ENCODE measurements at regions not wholly inside any gene's neighbourhood (a gene's known extent, or its start where the extent isn't known, plus 50 kb on each side); places are given as distances from the start of the nearest gene placed in this dataset.

DNA sequence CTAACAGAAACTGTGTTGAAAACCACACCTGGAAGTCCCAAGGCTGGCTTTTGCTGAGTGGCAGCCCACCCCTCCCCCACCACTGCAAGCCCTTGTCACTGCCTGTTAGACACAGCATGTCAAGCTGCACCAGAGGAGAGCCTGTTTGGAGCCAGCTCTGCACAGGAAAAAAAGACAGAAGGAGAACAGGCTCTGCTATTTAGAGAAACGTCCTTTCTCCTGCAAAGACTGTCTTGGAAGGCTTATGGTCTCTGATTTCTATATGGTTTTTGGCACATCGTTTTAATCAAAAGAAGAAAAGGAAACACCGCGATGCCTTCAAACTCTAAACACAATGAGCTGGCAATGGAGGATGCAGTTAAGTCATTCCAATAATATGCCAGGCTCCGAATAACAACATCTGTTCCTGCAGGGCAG lies 275.5 kb downstream of the MAP2K4 start:
- DNase-seq, result no peak

DNA sequence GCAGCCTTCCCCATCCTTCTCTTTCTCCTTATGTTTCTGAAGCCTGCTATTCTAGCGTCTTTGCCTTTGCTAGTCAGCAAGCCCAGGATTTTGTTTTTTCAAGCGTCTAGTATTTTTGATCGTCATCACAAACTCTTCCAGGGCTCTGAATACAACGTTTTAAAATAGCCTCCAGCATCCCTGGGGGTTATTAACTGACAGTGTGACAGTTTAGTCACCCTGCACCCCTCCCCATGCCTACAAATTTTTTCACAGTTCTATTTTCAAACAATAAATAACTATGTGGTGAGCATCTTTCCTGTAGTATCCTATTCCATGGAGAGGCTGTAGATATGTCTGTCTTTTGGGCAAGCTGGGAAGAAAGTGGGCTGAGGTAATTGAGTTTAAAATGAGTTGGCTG lies 280.9 kb downstream of the MAP2K4 start:
- DNase-seq, result no peak

DNA sequence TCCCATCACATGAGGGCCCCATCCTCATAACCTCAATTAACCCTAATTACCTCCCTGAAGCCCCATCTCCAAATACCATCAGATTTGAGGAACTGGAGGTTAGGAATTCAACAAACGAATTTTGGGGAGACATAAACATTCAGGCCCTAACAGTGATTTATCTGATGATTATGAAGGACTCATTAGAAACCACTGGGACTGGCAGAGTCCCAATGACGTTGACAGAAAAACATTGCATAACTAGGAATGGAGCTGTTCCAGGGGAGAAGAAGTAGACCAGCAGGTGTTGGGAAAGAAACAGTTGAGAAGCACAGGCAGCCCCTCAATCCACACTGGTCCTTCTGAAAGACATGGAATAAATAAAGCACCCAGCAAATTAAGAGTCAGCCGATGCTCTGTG lies 282.0 kb downstream of the MAP2K4 start:
- no peak for DNase-seq

DNA sequence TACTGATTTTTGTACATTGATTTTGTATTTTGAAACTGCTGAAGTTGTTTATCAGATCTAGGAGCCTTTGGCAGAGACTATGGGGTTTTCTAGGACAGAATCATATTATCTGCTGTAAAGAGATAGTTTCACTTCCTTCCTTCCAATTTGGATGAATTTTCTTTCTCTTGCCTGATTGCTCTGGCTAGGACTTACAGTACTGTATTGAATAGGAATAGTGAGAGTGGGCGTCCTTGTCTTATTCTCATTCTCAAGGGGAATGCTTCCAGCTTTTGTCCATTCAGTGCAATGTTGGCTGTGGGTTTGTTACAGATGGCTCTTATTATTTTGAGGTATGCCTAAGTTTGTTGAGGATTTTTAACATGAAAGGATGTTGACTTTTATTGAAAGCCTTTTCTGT lies 290.1 kb downstream of the MAP2K4 start:
- no peak for DNase-seq

DNA sequence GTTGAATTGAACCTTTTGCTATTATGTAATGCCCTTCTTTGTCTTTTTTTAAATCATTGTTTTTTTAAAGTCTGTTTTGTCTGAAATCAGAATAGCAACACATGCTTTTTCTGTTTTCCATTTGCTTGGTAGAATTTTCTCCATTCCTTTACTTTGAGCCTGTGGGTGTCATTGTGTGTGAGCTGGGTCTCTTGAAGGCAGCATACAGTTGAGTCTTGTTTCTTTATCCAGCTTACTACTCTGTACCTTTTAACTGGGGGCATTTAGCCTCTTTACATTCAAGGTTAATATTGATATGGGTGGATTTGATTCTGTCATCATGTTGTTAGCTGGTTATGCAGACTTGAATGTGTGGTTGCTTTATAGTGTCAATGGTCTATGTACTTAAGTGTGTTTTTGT lies 292.0 kb downstream of the MAP2K4 start:
- DNase-seq, result no peak

DNA sequence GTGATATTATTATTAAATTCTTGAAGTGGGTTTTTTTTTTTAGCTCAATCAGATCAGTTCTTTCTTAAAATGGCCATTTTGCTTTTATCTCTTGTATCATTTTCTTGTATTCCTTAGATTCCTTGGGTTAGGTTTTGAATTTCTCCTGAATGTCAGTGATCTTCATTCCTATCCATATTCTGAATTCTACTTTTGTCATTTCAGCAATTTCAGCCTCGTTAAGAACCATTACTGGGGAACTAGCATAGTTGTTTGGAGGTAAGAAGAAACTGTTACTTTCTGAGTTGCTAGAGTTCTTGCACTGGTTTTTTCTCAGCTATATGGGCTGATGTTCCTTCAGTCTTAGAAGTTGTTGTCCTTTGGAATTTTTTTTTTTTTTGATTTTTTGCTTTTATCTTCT lies 293.1 kb downstream of the MAP2K4 start:
- DNase-seq, result no peak

DNA sequence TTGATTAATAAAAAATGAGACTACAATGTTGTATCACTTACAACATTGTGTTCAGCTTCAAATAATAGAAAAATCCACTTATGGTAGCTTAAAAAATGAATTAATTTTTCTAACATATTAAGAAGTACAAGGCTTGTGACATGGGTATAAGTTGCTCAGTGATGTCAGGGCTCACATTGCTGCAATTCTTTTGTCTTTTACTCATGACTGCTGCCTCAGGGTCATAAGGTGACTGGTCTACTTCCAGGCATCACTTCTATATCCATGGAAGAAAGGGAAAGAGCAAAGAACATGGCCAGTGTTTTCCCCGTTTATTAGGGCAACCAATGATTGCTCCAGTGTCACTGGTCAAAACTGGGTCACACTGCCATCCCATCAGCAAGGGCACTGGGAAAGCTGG lies 295.3 kb downstream of the MAP2K4 start:
- DNase-seq, result no peak

DNA sequence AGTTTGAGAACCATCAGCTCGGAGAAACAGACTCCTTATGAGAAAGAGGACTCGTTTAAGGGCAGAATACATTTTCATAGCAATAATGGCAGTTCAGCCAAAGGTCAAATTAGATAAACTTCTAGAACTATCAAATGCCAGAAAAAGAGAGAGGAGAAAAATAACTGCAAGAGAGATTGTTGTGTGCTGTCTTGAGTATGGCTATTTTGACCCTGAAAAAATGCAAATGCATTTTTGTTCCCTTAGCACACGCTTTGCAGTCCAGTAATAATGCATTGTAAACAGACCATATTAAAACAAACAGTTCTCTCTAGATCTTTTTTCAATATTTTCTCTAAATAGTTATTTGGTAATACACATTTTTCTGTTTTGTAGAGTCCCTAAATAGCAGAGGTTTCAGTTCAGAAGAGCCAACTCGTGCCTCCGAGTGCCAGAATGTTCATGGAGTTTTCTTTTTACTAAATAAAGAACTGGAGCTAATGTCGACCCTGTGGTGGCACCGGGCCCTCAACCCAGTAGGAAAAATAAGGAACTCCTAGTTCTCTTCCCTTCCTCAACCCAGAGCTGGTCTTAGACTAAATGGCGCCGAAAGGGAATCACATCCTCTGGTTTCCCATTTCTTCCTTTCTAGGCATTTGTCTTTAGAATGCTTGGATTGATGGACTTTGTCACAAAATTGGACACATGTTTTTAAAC lies 298.0 kb downstream of the MAP2K4 start:
- DNase-seq, result no peak

DNA sequence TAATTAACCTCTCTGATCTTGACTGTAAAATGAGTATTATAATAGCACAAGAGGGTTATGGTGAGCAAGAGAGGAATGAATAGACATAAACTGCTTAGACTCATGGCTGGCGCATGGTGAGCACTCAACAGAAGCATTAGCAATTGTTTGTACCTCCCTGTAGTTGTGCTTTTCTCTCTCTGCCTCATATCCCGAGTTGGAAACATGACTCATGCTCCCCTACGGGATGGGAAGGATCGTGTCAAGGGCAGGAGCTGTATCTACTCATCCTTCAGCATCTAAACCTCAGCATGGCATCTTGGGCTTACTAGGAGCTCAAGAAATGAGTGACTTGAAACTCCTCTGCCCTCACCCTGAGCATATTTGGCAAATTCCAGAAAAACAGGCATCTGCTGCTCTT lies 299.6 kb downstream of the MAP2K4 start:
- no peak for DNase-seq

DNA sequence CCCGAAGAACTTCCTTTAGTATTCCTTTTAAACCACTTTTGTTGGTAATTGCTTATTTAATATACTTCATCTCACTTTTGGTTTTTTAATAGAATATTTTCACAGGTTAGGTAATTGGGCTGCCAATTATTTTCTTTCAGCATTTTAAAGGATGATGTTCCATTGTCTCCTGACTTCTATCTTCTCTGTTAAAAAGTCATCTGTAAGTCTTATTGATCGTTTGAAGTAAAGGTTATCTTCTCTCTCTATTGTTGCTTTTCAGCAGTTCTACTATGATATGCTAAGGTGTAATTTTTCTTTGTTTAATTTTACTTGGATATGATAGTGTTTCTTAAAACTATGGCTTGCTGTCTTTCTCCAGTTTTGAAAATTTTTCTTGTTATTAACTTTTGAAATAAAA lies 307.5 kb downstream of the MAP2K4 start:
- no peak for DNase-seq

DNA sequence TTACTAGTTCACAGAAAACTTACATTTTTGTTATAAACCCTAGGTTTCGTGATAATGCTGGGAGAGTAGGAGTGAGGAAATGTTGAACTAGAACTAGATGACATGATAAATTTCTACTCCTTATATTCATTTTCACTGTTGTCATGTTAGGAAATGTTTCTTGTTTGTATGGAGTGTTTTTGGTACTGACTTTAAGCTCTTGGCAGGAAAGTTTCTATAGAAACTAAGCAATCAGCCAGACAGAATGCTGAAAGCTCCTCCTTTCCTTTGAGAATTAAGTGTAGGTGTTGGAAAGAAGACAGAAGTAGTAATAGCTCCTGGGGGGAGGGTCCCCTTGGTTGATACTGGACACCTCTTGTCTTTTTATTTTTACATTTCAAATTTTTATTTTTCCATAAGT lies 309.8 kb downstream of the MAP2K4 start:
- DNase-seq, result no peak

DNA sequence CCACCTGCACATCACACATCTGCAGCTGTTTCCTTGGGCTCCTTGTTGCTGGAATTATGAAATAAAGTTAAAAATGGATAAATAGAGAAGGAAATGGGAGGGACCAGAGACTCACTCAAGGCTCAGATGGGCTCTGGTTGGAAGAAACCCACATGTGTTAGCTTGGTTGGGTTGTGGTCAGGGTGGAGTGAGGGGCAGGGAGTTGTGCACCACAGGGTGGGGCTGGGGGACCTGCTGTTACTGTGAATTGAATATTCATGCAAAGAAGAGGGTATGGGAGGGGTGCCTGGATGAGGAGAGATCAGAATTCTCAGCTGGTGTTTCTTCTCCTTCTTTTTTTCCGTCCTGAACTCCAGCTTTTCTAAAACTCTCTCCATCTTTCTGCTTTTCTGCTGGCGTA lies 320.7 kb downstream of the MAP2K4 start:
- no peak for DNase-seq

DNA sequence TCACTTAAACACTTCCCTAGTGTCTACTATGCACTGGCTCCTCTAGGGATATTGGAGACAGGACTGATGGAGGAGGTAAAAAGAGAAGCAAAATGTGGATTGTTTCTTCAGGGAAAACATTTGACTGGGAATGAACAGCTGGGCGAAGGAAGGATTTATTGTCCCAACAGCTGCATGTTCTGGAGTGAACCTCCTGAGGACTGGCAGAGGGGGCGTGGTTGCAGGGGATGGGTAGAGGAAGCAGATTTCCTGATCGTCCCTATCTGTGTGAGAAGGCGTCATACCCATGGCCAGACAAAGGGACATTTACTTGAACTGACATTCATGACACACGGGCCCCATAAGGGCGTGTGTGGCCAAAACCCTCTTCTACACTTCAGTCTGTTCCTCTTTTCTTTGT lies 321.5 kb downstream of the MAP2K4 start:
- no peak for DNase-seq

DNA sequence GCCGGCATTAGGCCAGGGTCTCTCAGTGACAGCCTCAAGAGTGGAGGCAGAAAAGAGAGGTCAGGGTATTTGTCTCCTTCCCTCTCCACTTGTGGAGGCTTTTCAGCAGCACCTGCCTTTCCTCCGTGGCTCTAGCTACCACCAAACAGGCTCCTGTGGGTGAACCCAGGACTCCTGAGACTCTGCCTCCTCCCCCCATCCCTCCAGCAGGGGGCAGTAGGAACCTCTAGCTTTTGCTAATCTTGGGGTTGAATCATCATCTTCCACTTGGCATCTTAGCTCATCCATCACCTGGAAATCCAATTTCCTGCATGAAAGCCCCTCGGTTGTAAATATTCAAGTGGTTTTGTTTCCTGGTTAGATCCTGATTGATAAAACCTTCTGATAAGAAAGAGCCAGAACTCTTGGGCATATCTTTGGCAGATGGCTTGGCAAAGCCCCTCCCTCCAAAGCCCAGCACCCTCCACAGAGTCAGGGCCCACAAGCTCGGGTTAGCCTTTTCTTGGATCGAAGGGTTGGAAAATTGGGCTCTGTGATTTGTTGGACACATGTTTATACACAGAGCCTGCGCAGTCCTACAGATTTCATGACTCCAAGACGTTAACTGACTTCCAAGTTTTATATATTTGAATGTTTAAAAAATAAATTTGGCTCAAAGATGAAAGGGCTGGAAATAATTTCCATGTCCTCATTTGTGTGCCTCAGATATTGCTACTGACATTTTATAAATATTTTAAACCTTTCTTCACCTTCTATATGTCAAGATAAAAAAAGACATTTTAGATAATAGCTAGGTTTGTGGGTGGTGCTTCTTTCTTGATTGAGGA lies 322.1 kb downstream of the MAP2K4 start:
- peak; percentile 10 to 11 for DNase-seq

DNA sequence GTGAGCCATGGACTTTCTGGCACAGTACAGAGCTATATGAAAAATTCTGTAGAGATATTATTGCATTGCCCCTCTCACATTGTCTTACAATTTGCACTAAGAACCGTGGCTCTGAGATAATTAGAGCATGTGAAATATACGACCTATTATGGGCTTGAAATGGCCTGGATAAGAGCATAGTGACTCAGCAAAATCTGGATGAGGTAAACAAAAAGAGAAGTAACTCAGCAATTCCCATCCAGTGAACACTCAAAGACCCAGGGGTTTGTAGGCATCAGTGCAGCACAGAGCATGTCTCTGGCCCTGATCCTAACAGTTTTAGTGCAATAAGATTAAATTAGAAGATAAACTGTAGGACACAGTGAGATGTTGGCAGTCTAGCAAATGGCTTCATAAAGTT lies 317.2 kb upstream of the MYOCD start:
- no peak for DNase-seq

DNA sequence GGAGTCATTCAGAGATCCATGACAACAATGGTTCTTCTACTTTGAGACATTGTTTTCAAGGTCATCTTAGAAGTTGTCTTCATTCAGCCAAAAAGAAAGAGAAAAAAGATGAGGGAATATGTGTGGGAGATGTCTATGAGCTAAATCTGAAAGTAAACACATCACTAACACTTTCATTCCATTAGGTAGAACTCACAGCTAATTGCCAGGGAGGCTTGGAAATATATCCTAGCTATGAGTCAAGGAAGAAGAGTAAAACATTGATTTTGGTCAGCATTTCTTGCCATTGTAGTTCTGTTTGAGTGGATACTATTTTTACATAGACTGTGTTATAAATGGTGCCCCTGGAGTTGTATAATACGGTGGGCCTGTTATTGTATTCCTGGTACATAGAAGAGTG lies 316.4 kb upstream of the MYOCD start:
- no peak for DNase-seq

DNA sequence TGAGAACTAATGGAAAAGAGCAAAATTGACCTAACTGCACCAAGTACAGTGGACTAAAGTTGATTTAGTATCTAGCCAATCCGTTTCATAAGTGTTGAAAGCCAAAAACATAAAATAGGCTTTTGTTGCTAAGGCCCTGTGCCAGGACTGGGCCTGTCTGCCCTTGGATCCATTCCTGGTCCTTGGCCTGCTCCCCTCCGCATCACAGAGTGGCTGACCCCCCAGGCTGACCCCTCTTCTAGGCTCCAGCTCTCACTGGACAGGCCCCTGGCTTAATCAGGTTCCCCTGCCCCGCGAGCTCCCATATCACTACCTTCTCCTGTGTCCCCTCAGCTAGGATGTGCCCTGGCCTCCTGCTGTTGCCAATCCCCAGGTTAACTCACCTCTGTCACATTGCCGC lies 313.6 kb upstream of the MYOCD start:
- no peak for DNase-seq

DNA sequence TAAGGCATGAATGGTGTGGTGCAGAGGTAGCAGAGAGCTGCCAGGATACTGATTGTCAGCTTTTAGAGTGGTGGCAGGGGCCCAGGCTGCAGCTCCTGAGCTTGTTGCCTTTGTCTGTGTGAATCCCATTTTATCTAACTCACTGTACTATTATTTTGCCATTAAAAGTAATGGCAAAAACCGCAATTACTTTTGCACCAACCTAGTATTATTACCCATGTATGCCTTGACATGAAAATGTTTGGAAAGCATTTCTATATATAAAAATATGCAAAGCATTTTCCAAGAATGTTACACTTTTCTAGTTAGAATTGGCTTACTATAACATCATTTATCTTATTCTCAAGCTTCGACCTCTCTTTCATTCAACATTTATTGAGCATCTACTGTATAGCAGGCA lies 308.1 kb upstream of the MYOCD start:
- no peak for DNase-seq

DNA sequence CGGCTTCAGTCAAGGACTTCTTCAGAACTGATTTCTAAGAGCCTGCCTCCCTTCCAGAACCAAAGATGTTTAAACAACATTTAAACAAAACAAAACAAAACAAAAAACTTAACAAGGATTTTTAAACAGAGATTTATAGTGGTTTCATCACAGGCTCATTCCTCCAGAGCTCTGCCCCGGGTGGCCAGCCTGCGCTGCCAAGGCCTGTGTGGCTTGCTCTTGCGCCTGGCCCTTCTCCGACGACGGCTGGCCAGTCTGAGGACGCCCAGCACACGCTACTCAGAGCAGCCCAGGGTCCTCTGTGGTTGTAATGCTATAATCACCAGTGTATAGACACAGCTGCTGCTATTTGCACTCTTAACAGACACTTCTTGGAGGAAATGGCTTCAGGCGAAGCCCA lies 307.2 kb upstream of the MYOCD start:
- no peak for DNase-seq

DNA sequence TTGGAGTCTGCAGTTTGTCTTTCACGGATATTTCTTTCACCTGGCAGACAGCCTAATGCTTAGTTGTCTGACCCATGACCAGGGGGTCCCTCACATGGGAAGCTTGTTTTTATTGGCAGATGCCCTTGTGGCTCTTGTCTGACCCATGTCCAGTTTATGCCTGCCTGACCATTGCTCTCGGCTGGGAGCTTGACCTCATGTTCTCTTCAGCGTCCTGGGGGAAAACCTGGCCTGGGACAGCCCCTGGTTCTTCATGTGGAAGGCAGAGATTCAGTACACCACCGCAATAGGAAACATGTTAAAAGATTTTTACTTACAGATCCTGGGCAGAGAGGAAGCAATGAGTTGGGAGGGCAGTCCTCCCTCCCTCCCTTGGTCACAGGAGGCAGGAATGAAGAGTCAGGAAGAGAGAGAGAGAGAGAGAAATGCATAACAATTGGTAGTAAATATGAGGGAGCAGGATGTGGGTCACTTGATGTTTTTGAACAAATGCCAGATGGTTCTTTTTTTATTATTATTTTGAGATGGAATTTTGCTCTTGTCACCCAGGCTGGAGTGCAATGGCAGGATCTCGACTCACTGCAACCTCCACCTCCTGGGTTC lies 302.7 kb upstream of the MYOCD start:
- no peak for DNase-seq

DNA sequence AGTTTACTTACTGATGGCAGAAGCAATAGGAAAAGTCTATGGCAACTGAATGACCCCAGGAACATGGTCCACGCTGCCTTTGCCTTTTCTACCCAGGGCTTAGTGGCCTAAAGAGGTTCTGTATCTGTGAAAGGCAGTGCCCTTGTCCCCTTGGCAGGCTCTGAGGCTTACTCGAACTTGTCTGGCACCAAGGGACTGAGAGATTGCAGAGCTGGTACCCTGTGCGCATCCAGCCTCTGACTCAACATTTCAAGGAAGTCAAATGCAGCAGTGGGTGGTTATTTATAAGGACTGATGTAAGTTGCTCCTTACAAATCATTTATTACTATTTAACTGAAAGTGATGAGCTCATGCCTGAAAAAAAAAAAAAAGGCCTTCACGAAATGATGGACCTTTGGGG lies 299.9 kb upstream of the MYOCD start:
- no peak for DNase-seq

DNA sequence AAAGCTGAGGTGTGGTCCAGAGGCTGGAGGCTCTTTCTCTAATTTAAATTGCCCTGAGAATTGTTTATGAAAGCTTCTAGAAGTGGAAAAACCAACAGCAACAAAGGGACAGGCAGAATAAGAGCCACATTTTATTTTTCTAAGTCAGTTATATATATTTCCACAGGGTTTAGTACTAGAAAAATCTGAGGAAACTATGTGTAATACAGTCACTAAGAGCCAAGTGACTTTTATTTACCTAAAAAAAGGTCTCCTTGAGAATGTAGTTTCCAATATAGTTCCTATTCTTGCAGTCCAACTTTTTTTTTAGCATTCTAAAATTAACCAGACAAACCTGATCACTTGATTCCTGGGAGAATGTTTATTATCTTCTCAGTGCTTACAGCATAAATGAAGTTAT lies 296.6 kb upstream of the MYOCD start:
- DNase-seq, result no peak

DNA sequence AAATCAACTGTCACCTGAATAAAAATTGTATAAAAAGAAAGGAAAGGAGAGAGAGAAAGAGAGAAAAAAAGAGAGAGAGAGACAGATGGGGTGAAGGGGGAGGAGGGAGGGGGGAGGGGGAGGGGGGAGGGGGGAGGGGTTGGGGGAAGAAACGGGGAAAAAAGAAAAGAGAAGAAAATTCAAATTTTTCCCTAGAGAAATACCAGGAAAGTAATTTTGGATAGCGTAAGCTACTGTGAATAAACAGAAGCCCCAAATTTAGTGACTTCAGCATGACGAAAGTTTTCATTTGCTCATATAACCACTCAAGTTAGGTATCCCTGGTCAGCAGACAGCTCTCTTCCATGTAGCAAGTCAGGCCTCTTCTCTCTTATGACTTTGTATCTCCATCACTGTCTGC lies 289.4 kb upstream of the MYOCD start:
- DNase-seq, result no peak

DNA sequence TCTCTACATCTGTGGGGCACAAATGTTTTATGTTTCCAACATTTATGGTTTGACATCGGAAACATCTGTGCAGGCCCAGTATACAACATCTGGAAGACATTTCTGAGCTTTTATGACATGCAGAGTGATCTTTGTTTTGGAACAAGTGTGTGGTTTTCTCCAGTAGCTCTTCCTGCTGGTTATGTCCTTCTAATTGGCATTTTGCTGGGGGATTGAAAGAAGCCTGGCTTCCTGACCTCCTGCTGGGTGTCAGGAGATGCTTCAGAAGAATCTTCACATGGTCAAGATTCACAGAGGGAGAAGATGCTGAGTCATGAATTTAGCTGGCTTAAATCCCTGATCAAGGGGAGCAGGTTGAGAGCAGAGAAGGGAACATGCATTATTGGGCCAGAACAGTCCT lies 279.5 kb upstream of the MYOCD start:
- no peak for DNase-seq
